HG03558 (cell line): ENCODE measurements at regions not wholly inside any gene's neighbourhood (a gene's known extent, or its start where the extent isn't known, plus 50 kb on each side); places are given as distances from the start of the nearest gene placed in this dataset.

Experiments
- ATAC-seq: cut with Tn5 transposase; IDR thresholded peaks from one replicate; pipeline ENCODE4 v1.9.1; 2021; ENCODE audit warnings: moderate number of reproducible peaks; ENCODE audit not compliant: unreplicated experiment; ENCODE audit errors: extremely low read depth

DNA sequence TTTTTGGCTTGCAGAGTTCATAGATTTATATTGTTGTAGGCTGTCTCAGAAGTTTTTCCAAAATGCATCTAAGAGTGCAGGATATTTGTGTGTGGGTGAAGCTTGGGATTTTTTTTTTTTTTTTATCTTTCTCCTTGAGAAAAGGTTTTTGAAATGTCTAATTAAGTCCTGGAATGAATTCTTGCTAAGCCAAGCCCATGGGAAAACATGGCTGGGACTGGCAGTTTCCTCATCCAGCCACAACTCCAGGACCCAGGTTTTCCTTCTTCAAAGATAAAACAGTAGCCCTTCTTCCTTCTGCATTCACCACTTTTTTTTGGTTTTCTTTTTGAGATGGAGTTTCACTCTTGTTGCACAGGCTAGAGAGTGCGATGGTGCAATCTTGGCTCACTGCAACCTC lies 242.5 kb upstream of the JAG1 start:
- no peak for ATAC-seq

DNA sequence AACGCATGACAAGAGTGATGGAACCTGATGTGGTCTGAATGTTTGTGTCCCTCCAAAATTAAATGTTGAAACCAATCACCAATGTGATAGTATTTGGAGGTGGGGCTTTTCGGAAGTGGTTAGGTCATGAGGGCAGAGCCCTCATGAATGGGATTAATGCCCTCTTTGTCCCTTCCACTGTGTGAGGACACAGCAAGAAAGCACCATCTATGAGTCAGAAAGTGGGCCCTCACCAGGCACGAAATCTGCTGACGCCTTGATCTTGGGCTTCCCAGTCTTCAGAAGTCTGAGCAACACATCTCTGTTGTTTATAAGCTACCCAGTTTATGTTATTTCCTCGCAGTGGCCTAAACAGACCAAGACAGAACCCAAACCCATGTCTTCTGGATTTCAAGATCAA lies 244.0 kb upstream of the JAG1 start:
- no peak for ATAC-seq

DNA sequence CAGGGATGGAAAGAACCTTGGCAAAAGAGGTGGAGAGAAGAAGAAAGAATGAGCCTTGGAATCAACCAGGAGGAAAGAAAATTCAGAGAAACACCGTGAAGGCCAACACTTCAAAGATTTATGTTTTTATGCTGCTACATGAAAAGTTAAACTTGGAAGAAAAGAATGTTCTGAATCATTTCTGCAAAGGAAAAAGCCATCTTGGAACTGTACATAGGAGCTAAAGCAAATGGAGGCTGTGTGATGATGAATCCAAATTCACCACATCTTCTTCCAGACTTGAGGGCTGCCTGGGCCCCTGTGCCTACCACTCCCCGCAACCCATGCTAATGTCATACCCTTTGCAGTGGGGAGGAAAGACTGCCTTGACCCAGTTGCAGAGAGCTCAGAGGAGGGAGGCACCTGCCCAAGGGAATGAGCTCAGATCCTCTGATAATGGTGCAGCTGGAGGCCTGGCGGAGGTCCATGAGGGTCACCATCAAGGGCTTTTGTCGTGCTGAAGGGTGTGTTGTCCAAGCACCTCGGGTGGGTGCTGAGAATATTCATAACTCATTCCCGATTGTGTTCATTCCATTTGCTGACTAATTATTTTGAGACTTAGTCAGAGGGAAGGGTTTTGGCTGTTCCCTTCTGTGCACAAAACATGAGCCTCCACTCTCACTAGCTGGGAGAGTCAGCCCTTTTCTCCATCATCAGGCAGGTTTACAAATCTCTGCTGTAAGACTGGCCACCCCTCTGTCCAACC lies 245.8 kb upstream of the JAG1 start:
- ATAC-seq, result no peak

DNA sequence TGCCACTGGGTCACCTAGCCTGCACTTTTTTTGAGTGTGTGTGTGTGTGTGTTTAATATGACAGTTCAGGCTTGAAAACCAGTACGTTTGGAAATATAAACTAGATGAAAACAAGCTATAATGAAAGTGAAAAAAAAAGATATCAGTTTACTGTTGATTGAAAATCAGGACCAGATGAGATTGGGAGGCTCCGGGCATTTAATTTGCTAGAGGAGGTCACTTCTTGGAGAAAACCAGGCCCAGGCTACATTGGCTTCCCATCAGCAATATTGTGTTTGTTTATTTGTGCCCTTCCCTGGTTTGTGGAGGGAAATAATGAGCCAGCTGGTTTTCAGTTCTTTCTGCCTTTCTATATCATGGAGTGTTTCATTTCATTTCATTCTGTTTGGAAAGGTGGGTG lies 246.6 kb upstream of the JAG1 start:
- no peak for ATAC-seq

DNA sequence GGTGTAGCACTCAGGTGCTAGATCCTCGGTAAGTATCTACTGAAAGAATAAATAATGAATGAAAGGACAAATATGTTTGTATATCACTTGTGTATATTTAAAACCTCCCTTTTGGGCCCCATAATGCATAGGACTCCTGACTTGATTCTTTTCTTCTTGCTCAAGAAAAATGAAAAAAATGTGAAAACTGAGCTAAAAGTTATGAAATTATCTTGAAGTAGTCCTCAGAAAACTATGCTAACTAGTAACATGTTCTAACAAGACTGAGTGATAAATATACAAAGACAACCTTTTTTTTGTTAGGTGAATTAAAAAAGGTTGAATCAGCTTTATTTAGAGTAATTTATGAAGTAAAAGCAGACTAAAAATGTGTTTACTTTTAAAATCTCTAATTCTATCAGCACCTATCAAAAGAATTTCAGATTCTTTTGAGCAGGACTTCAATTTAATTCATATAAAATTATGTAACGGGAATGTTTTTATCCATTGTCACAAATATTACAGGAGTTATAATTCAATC lies 247.8 kb upstream of the JAG1 start:
- ATAC-seq, result no peak

DNA sequence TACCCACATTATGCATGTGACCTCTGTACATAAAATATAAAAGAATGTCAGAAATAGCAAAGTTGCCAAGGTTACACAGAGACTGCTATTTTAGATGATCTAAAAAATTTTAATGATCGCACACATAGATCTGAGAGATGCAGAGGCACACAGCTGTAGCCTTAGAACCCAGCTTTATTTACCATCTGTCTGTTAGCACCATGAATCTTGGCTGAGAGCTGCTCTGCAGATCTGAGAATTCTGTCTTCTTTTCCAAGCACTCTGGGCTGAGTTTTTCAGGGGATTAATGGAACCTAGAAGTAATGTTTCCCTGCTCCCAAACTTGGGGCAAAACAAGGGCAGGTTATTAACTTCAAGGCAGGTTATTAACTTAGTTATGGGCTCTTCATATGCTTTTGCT lies 248.7 kb upstream of the JAG1 start:
- ATAC-seq, result no peak

DNA sequence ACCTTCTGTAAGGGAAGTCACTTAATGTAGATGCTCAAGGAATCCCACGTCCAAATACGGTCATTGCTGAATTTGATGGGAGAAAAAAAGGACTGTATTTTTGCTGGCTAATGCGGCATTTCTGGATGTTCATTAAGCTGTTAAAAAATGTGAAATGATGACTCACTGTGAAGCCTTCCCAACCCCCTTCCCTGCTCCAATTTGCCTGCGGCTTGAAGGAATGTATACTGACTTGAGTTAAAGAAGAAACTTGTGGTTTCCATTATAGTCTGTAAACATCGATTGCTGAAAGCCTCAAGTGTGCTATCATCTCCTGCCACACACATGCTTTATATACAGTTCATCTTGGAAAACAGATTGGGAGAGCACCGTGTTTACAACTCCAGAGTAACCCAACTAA lies 249.1 kb upstream of the JAG1 start:
- ATAC-seq, result no peak

DNA sequence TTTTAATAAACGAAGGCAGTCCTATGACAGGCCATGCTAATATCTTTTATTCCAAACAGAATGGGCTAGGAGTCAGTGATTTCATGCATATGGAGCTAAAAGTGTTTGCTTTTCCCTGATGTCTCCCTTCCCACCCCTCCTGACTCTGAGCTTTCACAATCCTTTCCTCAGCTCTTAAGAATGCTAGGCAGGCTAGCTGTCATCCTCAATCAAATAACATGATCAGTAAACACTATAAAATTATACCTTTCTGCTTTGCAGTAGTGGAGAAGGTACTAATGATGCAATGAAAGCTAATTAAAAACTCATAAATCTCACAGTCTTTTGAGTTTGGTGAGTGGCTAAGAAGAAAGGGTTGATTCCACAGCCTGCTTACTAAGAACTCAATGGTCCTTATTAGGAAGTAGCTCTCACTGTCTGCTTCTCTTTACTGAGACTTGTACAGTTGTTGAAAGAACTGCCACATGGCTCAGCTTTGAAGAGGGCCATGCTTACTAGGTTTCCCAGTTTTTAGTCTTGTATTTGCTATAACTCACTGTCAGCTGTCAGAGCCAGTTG lies 250.9 kb upstream of the JAG1 start:
- no peak for ATAC-seq

DNA sequence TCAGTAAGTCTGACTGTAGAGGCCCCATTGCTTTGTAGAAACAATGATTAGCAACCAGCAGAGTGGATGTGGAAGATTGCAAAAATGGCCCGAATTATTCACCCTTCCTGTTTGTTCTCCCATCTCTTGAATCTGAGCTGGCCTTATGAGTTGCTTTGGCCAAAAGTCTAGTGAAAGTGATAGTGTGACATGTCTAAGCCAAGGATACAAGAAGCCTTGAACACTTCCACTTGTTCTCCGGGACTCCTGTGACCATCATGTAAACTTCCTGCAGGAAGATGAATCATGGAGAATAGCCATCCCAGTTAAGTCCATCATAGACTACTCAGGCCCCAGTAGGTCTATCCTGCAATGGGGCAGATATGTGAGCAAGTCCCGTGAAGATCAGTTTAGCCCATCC lies 252.0 kb upstream of the JAG1 start:
- no peak for ATAC-seq

DNA sequence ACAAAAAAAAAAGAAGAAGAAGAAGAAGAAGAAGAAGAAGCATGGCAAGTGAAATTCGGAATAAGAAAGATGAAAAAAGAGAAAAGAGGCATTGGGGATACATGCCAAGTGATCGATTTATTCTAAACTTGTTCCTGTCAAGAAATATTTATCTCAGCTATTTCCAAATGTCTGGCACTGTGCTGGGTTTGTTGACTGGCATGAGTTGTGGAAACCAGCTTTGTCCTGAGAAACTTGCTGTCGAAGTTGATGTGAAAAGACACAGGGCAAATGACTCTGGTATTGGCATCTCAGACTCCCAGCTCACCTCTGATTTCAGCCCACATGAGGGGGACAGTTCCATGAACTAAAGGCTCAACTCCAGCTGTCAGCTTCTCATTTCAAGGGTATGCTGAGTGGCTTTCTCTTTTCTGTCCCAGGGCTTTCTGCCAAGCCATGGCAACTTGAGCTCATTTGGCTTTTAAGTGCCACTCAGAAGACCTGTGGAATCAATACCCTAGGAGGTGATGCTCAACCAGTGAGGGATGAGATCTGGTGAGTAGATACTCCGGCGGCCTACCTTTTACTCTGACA lies 253.3 kb upstream of the JAG1 start:
- no peak for ATAC-seq

DNA sequence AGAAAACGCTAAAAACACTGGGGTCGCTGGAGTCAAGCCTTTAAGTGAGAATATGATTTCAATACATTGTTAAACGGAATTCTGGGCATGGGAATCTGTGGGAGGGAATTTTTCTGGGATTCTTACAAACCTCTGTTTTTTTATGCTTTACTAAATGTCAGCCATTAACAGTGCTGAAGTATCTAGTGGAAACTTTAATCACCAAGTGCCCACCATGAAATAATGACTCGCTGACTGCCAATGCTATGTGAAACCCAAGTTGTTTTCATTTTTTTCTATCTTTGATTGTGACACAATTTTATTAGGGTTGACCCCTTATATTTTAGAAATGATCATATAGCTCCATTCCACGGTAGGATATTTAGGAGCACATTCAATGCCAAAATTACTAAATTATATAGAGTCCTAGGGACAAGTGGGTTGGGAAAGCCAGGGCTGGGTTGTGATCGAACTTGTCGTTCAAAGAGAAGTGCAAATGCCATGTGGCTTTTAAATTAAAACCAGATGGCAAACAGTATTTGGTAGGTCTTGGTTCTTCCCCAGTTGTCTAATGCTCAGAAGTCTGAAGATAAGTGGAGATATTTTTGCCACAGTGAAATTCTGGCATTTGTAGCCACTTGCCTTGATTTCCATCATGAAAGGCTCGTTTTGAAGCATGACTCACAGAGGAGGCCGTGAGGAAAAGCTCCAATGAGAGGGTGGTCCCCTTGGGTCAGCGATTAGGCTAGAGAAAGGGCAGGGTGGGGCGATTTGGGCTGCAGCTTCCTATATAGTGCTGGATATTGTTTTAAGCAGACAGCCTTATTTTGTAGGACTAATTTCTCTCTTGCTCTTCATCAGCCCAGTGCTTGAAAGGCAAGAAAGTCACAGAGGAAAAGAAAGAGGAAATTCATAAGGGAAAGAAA lies 254.4 kb upstream of the JAG1 start:
- ATAC-seq, result no peak

DNA sequence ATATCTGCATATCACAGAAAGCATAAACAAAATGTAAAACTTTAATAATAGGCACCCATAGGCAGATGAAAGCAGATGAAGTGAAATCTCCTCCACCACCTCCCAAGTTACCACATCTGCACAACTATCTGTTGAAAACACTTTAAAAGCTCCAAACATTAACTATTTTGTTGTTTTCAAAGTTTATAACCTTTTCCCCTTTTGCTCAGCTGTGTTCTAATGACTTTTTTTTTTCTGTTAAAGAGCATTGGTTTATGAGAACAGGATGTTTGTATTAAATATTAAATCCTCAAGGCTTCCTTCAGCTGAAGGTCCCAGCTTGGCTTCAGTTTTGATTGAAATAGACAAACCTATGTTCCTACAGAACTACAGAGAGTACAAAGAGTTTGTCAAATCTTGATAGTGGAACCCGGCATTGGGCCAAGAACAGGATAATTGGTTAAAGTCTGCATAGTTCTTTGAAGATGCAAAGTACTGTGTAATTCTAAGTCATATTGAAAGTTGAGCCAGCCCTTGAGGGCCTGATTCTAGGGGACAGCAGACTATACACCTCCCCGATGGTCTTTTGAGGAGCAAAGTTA lies 255.1 kb upstream of the JAG1 start:
- ATAC-seq, result no peak

DNA sequence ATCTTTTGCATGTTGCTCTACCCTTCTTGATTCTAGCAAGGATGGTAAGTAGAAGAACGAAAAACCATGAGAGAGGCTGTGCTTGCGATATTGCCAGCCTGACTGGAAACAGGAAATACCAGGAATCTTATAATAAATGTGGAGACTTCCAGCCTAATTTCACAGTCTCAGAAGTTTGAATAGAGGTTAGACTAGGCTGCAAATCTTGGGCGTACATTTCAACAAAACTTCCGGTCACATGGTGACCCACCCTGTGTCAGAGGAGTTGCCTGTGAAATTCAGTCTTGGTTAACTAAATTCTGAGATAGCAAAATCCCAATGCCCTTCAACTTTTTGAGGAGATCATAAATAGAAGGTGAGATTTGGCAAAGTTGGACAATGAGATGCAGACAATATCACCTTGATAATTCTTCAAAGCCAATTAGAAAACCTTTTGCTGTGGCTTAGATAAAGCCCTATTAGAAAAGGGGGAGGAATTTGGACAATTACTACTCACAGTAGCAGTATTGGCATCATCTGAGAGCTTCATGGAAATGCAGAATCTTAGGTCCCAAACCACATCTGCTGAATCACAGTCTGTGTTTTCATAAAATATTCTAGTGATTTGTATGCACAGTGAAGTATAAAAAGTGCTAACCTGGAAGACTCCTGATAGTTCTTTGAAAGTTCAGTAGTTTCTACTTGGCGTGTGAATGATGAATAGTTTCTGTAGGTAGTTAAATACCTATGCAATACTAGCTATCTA lies 262.0 kb upstream of the JAG1 start:
- ATAC-seq, result no peak

DNA sequence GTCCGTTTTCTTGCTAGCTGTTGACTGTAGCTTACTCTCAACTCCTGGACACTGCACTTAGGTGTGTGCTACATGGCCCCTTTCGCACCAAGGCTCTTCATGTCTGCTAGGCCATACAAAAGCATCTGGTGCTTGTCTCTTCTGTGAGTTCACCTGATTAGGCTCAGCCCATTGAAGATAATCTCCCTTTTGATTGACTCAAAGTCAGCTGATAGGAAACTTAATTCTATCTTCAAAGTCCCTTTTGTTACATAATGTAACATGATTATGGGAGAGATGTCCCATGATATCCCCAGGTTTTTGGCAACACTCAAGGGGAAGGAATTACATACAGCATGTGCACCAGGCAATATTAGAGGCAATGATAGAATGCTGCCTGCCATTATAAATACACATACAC lies 263.0 kb upstream of the JAG1 start:
- no peak for ATAC-seq

DNA sequence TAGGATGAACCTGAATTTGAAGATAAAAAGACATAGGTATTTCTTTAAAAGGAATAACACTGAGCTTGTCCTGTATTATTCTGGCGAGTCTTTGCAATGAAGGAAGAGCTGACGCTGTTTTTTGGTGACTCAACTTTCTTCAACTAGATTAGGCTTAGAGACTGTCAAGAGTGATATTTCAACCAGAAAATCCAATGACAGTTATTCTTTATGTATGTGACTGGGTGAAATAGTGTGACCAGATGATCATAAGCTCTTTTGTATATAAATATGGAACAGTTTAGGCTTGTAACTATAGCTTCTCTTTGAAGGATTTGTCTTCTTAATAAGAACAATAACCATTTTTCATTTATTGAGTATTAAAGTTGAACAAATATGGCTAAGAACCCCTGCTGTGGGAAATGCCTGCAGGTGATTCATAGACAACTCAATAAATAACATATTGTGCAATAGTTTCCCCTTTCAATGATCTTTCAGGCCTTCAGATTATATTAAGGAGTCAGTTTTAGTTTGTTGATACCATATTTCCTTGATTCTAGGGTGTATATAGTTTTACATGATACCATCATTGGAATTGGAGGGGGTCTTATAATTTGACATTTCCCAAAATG lies 265.6 kb upstream of the JAG1 start:
- no peak for ATAC-seq

DNA sequence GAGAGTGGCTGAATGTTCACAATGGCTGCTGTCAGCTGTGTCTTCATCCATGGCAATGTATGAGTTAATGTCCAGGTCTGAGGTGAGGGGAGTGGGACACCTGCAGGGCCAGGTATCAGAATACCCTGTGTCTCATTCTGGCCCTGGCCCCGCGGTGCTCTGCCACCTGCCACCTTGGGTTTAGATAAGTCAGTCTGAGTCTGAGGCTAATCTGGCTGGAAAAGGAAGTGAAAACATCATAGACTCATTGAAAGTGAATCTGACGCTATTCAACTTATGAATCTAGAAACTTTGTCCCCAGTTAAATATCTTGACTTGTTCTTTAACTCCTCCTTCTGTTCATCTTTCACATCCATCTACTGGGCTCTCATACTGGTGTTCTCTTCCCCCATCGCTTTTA lies 267.1 kb upstream of the JAG1 start:
- ATAC-seq, result peak; percentile 94

DNA sequence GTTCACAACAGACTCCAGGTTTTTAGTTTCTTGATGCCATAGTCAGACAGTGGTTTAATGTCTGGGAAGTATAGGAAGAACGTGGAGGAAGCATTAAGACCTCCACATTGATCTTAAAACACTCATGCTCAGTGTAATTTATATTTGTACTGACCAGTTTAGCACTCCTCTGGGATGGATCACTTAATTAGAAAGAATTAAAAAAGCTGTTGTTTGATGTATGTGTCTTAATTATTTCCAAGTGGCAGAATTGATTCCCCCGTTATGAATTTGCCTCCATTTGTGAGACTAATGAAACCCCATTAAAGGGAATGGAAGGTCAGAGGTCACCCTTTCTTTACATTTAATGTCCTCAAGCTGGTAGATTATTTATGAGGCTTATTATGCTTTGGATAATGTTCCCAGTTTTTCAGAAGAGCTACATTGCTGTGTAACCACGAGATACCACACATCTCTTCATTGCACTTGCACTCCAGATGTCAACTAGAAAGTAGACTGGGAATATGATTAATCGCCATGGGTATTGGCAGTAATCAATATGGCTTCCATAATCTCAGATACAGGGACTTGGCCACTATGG lies 270.0 kb upstream of the JAG1 start:
- no peak for ATAC-seq

DNA sequence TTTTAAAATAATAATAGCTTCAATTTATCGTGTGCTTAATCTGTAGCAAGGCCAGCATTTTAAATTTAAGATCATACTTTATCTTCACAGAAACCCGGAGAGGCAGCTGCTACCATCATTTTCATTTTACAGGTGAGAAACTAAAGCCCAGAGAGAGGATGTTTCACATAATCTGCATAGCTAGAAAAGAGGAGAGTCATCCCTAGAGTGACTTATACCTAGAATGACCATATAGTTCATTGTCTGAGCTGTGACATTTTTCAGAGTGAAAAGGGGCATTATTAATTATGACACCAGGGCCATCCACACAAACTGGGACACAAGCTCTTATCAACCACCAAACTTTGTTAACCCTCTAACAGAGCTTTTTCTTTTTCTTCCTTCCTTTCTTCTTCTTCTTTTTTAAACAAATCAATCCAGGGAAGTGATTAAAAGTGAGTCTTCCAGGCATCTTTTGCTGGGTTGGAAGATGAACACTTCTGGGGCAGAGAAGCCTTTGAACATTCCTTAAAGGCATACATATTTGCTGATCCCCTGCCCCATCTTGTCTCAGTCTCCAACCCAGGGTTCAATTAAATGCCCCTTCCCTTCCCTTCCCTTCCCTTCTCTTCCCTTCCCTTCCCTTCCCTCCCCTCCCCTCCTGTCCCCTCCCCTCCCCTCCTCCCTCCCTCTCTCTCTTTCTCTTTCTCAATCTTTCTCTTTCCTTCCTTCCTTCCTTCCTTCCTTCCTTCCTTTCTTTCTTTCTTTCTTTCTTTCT lies 272.5 kb upstream of the JAG1 start:
- ATAC-seq, result no peak
